ENCODE measurements at regions not wholly inside any gene's neighbourhood (a gene's known extent, or its start where the extent isn't known, plus 50 kb on each side); places are given as distances from the start of the nearest gene placed in this dataset.

- H3K4me3 ChIP-seq (ENCODE audit: control insufficient read depth, low read depth, low read length): no peak overlapping the region
- DNase-seq (ENCODE audit: low read depth): peak; percentile 42
- no peak for TF ChIP-seq CTCF (IDR thresholded peaks at IDR 0.05; ENCODE audit: control insufficient read depth, insufficient read depth, low read depth, low read length, missing control alignments)
Measured at GRCh38 chr5:74206579-74207550, 433.7 kb downstream of the ENC1 start.

GRCh38 chr5:74205767-74206578, 434.6 kb downstream of the ENC1 start:
- DNase-seq (ENCODE audit: low read depth): no peak
- TF ChIP-seq CTCF (IDR thresholded peaks at IDR 0.05; ENCODE audit: control insufficient read depth, insufficient read depth, low read depth, low read length, missing control alignments): no peak
- H3K4me3 ChIP-seq (ENCODE audit: control insufficient read depth, low read depth, low read length): no peak overlapping the region

- DNase-seq (ENCODE audit: low read depth): no peak
- H3K4me3 ChIP-seq (ENCODE audit: control insufficient read depth, low read depth, low read length): no peak overlapping the region
- TF ChIP-seq CTCF (IDR thresholded peaks at IDR 0.05; ENCODE audit: control insufficient read depth, insufficient read depth, low read depth, low read length, missing control alignments): no peak
Measured at GRCh38 chr5:74201334-74202081, 439.0 kb downstream of the ENC1 start.

- TF ChIP-seq CTCF (IDR thresholded peaks at IDR 0.05; ENCODE audit: control insufficient read depth, insufficient read depth, low read depth, low read length, missing control alignments): no peak
- no peak for DNase-seq (ENCODE audit: low read depth)
- no peak overlapping the region for H3K4me3 ChIP-seq (ENCODE audit: control insufficient read depth, low read depth, low read length)
Measured at GRCh38 chr5:74200560-74200959, 440.0 kb downstream of the ENC1 start.

GRCh38 chr5:74199436-74200210, 440.9 kb downstream of the ENC1 start:
- no peak overlapping the region for H3K4me3 ChIP-seq (ENCODE audit: control insufficient read depth, low read depth, low read length)
- no peak for TF ChIP-seq CTCF (IDR thresholded peaks at IDR 0.05; ENCODE audit: control insufficient read depth, insufficient read depth, low read depth, low read length, missing control alignments)
- peak; percentile 47 for DNase-seq (ENCODE audit: low read depth)
